Trophoblast cell (in vitro differentiated cells and primary cell): ENCODE measurements at regions not wholly inside any gene's neighbourhood (a gene's known extent, or its start where the extent isn't known, plus 50 kb on each side); places are given as distances from the start of the nearest gene placed in this dataset.
A peak's percentile ranks its signal among the peaks of the same experiment; 100 is the strongest.

Experiments
- DNase-seq, 2 donors: peaks; one replicate each; pipeline ENCODE4 v3.0.0-alpha.2; 2016
- H2AFZ ChIP-seq: 2 replicates; pipeline ENCODE4 v1.6.1; 2013; ENCODE audit warnings: low read length, moderate library complexity, mild to moderate bottlenecking; ENCODE audit not compliant: insufficient read depth, poor library complexity
- H2AK5ac ChIP-seq: 2 replicates; pipeline ENCODE4 v1.6.1; 2013; ENCODE audit warnings: mild to moderate bottlenecking, low read length
- H2BK120ac ChIP-seq: 2 replicates; pipeline ENCODE4 v1.6.1; 2013; ENCODE audit warnings: low read length, mild to moderate bottlenecking, moderate library complexity; ENCODE audit not compliant: insufficient read depth, poor library complexity
- H2BK12ac ChIP-seq: 2 replicates; pipeline ENCODE4 v1.6.1; 2013; ENCODE audit warnings: mild to moderate bottlenecking, low read length, moderate library complexity
- H2BK5ac ChIP-seq: 2 replicates; pipeline ENCODE4 v1.6.1; 2013; ENCODE audit warnings: low read length, low read depth, moderate library complexity, mild to moderate bottlenecking; ENCODE audit not compliant: poor library complexity
- H3K14ac ChIP-seq: 2 replicates; pipeline ENCODE4 v1.6.1; 2013; ENCODE audit warnings: mild to moderate bottlenecking, low read length
- H3K18ac ChIP-seq: 2 replicates; pipeline ENCODE4 v1.6.1; 2013; ENCODE audit warnings: mild to moderate bottlenecking, low read length
- H3K23ac ChIP-seq: 2 replicates; pipeline ENCODE4 v1.6.1; 2013; ENCODE audit warnings: low read length
- H3K27ac ChIP-seq: 2 replicates; pipeline ENCODE4 v1.5.1; 2013; ENCODE audit warnings: low read depth, mild to moderate bottlenecking, inconsistent platforms, low read length, moderate library complexity
- H3K27me3 ChIP-seq: 2 replicates; pipeline ENCODE4 v1.6.1; 2013; ENCODE audit warnings: inconsistent platforms, mild to moderate bottlenecking, low read length, moderate library complexity; ENCODE audit not compliant: insufficient read depth
- H3K36me3 ChIP-seq, 2 experiments: 1 replicate in 1 of 2; 2 replicates in 1 of 2; pipeline ENCODE4 v1.6.1; 2013; ENCODE audit warnings: low read length in 2 of 2, mild to moderate bottlenecking in 2 of 2, moderate library complexity in 1 of 2; ENCODE audit not compliant: insufficient read depth in 2 of 2, control insufficient read depth in 1 of 2
- H3K4ac ChIP-seq: 2 replicates; pipeline ENCODE4 v1.6.1; 2013; ENCODE audit warnings: low read depth, mild to moderate bottlenecking, low read length, moderate library complexity
- H3K4me1 ChIP-seq, 2 experiments: 1 replicate in 1 of 2; 2 replicates in 1 of 2; pipeline ENCODE4 v1.6.1; 2013; ENCODE audit warnings: low read length in 2 of 2, mild to moderate bottlenecking in 2 of 2, moderate library complexity in 1 of 2; ENCODE audit not compliant: insufficient read depth in 2 of 2, control insufficient read depth in 1 of 2
- H3K4me2 ChIP-seq: 2 replicates; pipeline ENCODE4 v1.6.1; 2013; ENCODE audit warnings: inconsistent platforms, mild to moderate bottlenecking, low read length, moderate library complexity
- H3K4me3 ChIP-seq: 2 replicates; pipeline ENCODE4 v1.5.1; 2013; ENCODE audit warnings: mild to moderate bottlenecking, low read depth, low read length, inconsistent platforms
- H3K79me1 ChIP-seq: one replicate; pipeline ENCODE4 v1.6.1; 2013; ENCODE audit warnings: low read length
- H3K79me2 ChIP-seq: 2 replicates; pipeline ENCODE4 v1.6.1; 2013; ENCODE audit warnings: low read length, mild to moderate bottlenecking; ENCODE audit not compliant: control insufficient read depth, insufficient read depth, poor library complexity
- H3K9ac ChIP-seq: 2 replicates; pipeline ENCODE4 v1.6.1; 2013; ENCODE audit warnings: mild to moderate bottlenecking, low read length
- H3K9me3 ChIP-seq: 2 replicates; pipeline ENCODE4 v1.6.1; 2013; ENCODE audit warnings: low read depth, mild to moderate bottlenecking, control low read depth, inconsistent platforms, low read length; ENCODE audit not compliant: insufficient read depth
- H4K12ac ChIP-seq: 2 replicates; pipeline ENCODE4 v1.6.1; 2013; ENCODE audit warnings: low read depth, mild to moderate bottlenecking, low read length, moderate library complexity
- H4K8ac ChIP-seq: 2 replicates; pipeline ENCODE4 v1.6.1; 2013; ENCODE audit warnings: low read depth, mild to moderate bottlenecking, low read length, moderate library complexity
- H4K91ac ChIP-seq: one replicate; pipeline ENCODE4 v1.6.1; 2013; ENCODE audit warnings: low read depth, mild to moderate bottlenecking, low read length, moderate library complexity
- WGBS: extraction: QIAGEN DNeasy Blood & Tissue Kit; methylation state at CpG from one replicate; pipeline ENCODE4 v1.1.7; 2013; ENCODE audit warnings: missing lambda C conversion rate; ENCODE audit not compliant: insufficient read length, insufficient coverage; ENCODE audit errors: extremely low coverage; 5-methylcytosine and 5-hydroxymethylcytosine counted together

DNA sequence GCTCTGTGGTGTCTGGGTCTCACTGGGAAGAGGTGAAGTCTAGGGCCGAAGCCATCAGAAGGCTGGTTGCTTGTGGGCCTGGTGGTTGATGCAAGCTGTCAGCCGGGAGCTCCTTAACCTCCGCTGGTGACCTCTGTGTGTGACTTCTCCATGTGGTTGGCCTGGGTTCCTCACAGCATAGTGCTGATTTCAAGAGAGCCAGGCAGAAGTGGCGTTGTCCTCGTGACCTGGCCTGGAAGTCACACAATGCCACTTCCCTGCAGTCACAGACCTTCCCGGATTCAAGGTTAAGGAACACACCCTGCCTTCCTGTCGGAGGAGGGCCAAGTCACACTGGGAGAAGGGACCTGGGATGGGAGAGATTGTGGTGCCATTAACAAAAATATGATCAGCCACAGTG lies 303.7 kb upstream of the HS6ST1 start:
- Histone ChIP-seq H2BK12ac (no peak overlapping the region), H3K9ac (no peak overlapping the region), H3K36me3 (no peaks in the 10 kb centered on the region), H2BK5ac (no peak overlapping the region), H3K4me3 (no peak overlapping the region), H3K23ac (no peak overlapping the region), H3K27ac (no peak overlapping the region), H3K27me3 (no peaks in the 10 kb centered on the region), H4K12ac (no peak overlapping the region), H3K14ac (no peak overlapping the region), H3K4me2 (no peak overlapping the region), H2AFZ (no peak overlapping the region), H4K91ac (no peak overlapping the region), H3K9me3 (no peaks in the 10 kb centered on the region), H3K4me1 (peaks cover 0 to 2% of the 10 kb centered on the region in 2 experiments), H3K79me1 (no peaks in the 10 kb centered on the region), H2AK5ac (no peak overlapping the region), H2BK120ac (no peak overlapping the region), H3K4ac (no peak overlapping the region), H3K79me2 (no peaks in the 10 kb centered on the region), H4K8ac (no peak overlapping the region), H3K18ac (no peak overlapping the region)
- DNase-seq: no peak
- WGBS: no CpG with 5 or more reads among the region's 7 CpGs

DNA sequence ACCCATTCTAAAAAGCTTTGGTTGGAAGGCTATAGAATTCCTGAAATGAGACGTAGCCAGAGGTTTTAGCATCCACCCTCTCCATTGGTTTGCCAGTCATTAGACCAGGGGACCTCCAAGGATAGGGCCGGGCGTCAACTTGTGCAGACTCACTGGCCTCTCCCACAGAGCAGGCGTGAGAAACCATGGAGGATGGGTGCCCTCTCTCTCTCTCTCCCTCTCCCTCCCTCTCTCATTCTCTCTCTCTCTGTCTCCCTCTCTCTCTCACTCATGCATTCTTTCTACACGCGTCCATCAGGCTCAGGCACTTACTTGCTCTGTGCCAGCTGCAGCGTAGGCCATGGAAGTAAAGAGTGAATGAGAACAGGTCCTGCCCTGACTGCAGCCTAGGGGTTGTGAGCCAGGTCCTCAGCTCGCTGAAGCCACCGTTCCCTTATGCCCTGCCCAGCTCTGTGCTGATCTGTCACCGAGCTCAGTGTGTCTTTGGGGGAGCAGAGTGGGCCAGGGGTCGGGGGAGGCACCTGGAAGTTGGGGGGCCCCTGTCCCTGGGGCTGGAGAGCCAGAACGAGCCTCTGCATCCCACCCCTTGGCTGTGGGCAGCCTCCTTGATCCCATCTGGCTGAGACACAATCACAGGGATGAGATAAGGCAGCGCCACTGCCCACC lies 304.4 kb upstream of the HS6ST1 start:
- Histone ChIP-seq H3K4me2 (no peak overlapping the region), H3K23ac (no peak overlapping the region), H4K12ac (no peak overlapping the region), H4K8ac (no peak overlapping the region), H3K4me3 (no peak overlapping the region), H3K14ac (no peak overlapping the region), H2BK5ac (no peak overlapping the region), H3K4me1 (peaks cover 0 to 2% of the 10 kb centered on the region in 2 experiments), H2BK12ac (no peak overlapping the region), H2BK120ac (no peak overlapping the region), H2AK5ac (no peak overlapping the region), H3K27me3 (no peaks in the 10 kb centered on the region), H3K18ac (no peak overlapping the region), H3K36me3 (no peaks in the 10 kb centered on the region), H3K79me1 (no peaks in the 10 kb centered on the region), H3K79me2 (no peaks in the 10 kb centered on the region), H3K9me3 (no peaks in the 10 kb centered on the region), H3K4ac (no peak overlapping the region), H3K9ac (no peak overlapping the region), H2AFZ (no peak overlapping the region), H4K91ac (no peak overlapping the region), H3K27ac (no peak overlapping the region)
- WGBS: no CpG with 5 or more reads among the region's 13 CpGs
- DNase-seq: no peak

DNA sequence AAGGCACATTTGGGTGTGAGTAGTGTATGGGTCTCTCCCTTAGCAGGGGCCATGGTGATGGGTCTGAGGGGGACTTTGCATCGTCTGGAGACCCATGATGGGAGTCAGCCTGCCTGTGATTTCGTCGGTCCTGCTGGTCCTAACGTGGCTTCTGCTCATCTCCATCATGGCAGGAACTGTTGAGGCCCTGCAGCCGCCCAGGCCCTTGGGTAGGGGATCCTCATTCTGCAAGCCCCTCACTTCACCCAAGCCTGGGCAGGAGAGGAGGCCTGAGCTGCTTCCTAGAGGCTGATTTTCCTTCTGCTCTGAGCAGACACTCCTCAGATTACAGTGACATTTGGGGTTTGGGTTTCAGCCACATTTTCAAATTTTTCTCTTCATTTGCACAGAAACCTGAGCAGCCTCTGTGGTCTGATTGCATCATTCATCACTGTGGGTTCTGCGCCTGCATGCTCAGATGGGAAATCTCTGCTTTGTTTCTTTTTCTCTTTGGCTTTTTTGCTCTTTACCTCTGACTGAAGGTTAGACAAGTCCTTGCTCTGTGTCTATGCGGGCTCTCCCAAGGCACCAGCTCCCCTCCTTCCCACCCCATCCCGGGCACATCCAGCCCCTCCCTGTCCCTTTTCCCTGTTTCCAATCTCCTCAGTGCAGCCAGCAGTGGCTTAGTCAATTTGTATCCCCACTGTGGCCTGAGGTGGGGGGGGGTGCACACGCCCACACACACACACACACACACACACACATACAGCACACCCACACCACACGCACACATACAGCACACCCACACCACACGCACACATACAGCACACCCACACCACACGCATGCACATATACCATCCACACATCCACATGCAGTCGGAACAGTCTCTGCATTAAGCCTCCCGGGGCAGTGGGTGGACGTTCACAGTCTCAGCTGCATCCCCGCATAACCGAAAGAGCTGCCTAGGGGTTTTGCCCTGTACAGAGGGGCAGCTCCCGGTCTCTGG lies 305.4 kb upstream of the HS6ST1 start:
- Histone ChIP-seq H3K9ac (no peak overlapping the region), H4K12ac (no peak overlapping the region), H2BK12ac (no peak overlapping the region), H4K91ac (no peak overlapping the region), H4K8ac (no peak overlapping the region), H2BK5ac (no peak overlapping the region), H3K4me1 (peaks cover 0 to 2% of the 10 kb centered on the region in 2 experiments), H2AK5ac (no peak overlapping the region), H3K9me3 (no peaks in the 10 kb centered on the region), H3K27ac (no peak overlapping the region), H3K36me3 (no peaks in the 10 kb centered on the region), H3K27me3 (no peaks in the 10 kb centered on the region), H3K79me2 (no peaks in the 10 kb centered on the region), H3K4me2 (no peak overlapping the region), H2AFZ (no peak overlapping the region), H3K18ac (no peak overlapping the region), H3K4ac (no peak overlapping the region), H3K14ac (no peak overlapping the region), H2BK120ac (no peak overlapping the region), H3K4me3 (peak overlapping the region; percentile 8), H3K79me1 (no peaks in the 10 kb centered on the region), H3K23ac (no peak overlapping the region)
- no CpG with 5 or more reads among the region's 18 CpGs for WGBS
- DNase-seq: no peak

DNA sequence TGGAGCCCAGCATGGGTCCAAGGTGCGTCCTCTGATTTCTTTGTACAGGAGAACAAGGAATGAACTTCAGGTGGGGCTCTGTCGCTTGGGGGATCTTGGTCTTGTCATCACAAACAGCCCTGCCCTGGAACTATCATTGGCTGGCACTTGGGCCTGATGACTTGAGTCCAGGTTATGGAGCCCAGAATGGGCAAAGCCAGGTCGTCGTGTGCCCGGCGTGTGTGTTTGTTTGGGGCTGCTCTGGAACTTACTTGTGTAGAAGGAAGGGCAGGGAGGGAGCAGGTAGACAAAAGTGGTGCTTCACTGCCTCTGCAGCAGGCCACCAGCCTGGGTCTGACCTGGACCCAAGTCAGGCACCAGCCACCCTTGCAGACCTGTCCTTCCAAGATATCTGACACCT lies 306.3 kb upstream of the HS6ST1 start:
- no peak overlapping the region for H2BK120ac ChIP-seq
- no peak overlapping the region for H4K8ac ChIP-seq
- H3K14ac ChIP-seq: no peak overlapping the region
- H3K9ac ChIP-seq: no peak overlapping the region
- no peaks in the 10 kb centered on the region for H3K36me3 ChIP-seq
- no peaks in the 10 kb centered on the region for H3K79me2 ChIP-seq
- no peaks in the 10 kb centered on the region for H3K27me3 ChIP-seq
- H3K4me3 ChIP-seq: no peak overlapping the region
- no peak overlapping the region for H3K4me2 ChIP-seq
- no CpG with 5 or more reads among the region's 6 CpGs for WGBS
- no peak overlapping the region for H3K27ac ChIP-seq
- no peak overlapping the region for H2AK5ac ChIP-seq
- no peak overlapping the region for H2BK12ac ChIP-seq
- DNase-seq: no peak
- no peaks in the 10 kb centered on the region for H3K9me3 ChIP-seq
- H3K4me1 ChIP-seq: peaks cover 0 to 2% of the 10 kb centered on the region in 2 experiments
- no peak overlapping the region for H3K23ac ChIP-seq
- H4K12ac ChIP-seq: no peak overlapping the region
- H3K4ac ChIP-seq: no peak overlapping the region
- H2BK5ac ChIP-seq: no peak overlapping the region
- no peak overlapping the region for H2AFZ ChIP-seq
- no peak overlapping the region for H4K91ac ChIP-seq
- H3K18ac ChIP-seq: no peak overlapping the region
- H3K79me1 ChIP-seq: no peaks in the 10 kb centered on the region
